DND-41 (cell line): ENCODE measurements at regions not wholly inside any gene's neighbourhood (a gene's known extent, or its start where the extent isn't known, plus 50 kb on each side); places are given as distances from the start of the nearest gene placed in this dataset.

ENCODE experiments used
- ATAC-seq: fragments of 200-7000 bp; cut with Tn5 transposase; 3 replicates; pipeline ENCODE4 v1.9.1; 2021; ENCODE audit warnings: low read depth; ENCODE audit not compliant: insufficient read depth
- DNase-seq: peaks from one replicate; pipeline ENCODE4 v3.0.0-alpha.2; 2020
- H2AFZ ChIP-seq: 2 replicates; pipeline ENCODE4 v1.6.0; 2012; ENCODE audit warnings: low read depth, low read length
- H3K27ac ChIP-seq: 2 replicates; pipeline ENCODE4 v1.5.1; 2012; ENCODE audit warnings: low read length, inconsistent platforms
- H3K27me3 ChIP-seq: fragments of 200-600 bp; sonication (generic); 2 replicates; pipeline ENCODE4 v1.6.0; 2012; ENCODE audit warnings: low read length, mild to moderate bottlenecking, inconsistent platforms; ENCODE audit not compliant: insufficient read depth, poor library complexity
- H3K36me3 ChIP-seq: 2 replicates; pipeline ENCODE4 v1.5.1; 2012; ENCODE audit warnings: low read length, inconsistent platforms; ENCODE audit not compliant: insufficient read depth
- H3K4me1 ChIP-seq: 2 replicates; pipeline ENCODE4 v1.5.1; 2012; ENCODE audit warnings: mild to moderate bottlenecking, low read length; ENCODE audit not compliant: insufficient read depth
- H3K4me2 ChIP-seq: 2 replicates; pipeline ENCODE4 v1.6.0; 2012; ENCODE audit warnings: mild to moderate bottlenecking, moderate library complexity, low read length, inconsistent platforms; ENCODE audit not compliant: insufficient read depth
- H3K4me3 ChIP-seq, 2 experiments: fragments of 200-600 bp in 1 of 2; shearing (Covaris generic) in 1 of 2; 2 replicates each; pipeline ENCODE4 v1.5.1; 2012 to 2016; ENCODE audit warnings: inconsistent platforms in 2 of 2, low read length in 2 of 2, mild to moderate bottlenecking in 2 of 2, low read depth in 1 of 2, moderate library complexity in 1 of 2
- H3K79me2 ChIP-seq: 2 replicates; pipeline ENCODE4 v1.6.0; 2012; ENCODE audit warnings: low read length, inconsistent platforms; ENCODE audit not compliant: insufficient read depth
- H3K9ac ChIP-seq: 2 replicates; pipeline ENCODE4 v1.6.0; 2012; ENCODE audit warnings: low read depth, mild to moderate bottlenecking, inconsistent platforms, low read length, moderate library complexity
- H3K9me3 ChIP-seq: 2 replicates; pipeline ENCODE4 v1.5.1; 2012; ENCODE audit warnings: low read length, moderate library complexity, mild to moderate bottlenecking, inconsistent platforms; ENCODE audit not compliant: insufficient read depth, severe bottlenecking
- H4K20me1 ChIP-seq: 2 replicates; pipeline ENCODE4 v1.6.0; 2012; ENCODE audit warnings: low read length; ENCODE audit not compliant: insufficient read depth
- CTCF ChIP-seq: IDR thresholded peaks from 2 replicates; pipeline ENCODE4 v1.5.1; 2012; ENCODE audit warnings: borderline replicate concordance, low read length, moderate library complexity, mild to moderate bottlenecking; ENCODE audit not compliant: poor library complexity, severe bottlenecking; ENCODE audit errors: extremely low read depth
- EZH2 ChIP-seq: IDR thresholded peaks from 3 replicates; pipeline ENCODE4 v1.6.1; 2012; ENCODE audit warnings: borderline replicate concordance, low read depth, mild to moderate bottlenecking, moderate library complexity, low read length, inconsistent platforms; ENCODE audit not compliant: severe bottlenecking

DNA sequence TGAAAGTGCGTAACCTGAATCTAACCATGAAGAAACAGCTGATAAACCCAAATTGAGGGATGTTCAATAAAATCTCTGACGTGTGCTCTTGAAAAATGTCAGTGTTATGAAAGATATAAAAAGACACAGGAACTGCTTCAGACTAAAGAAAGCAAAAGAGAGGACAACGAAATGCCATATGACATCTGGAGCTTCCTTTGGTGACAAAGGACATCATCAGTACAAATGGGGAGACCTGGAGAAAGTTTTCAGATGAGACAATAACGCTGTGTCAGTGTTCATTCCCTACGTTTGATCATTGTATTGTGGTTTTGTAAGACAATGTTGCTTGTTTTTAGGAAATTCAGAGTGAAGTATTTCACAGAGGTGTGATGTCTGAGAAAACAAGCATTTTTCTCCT lies 125.9 kb upstream of the MAP1LC3B2 start:
- no peak for DNase-seq
- no peak overlapping the region for H3K4me3 ChIP-seq
- H3K9me3 ChIP-seq = no peaks in the 10 kb centered on the region
- no peak for ATAC-seq
- H2AFZ ChIP-seq = no peak overlapping the region
- no peak overlapping the region for H3K9ac ChIP-seq
- H3K4me1 ChIP-seq = no peaks in the 10 kb centered on the region
- no peak overlapping the region for H3K27ac ChIP-seq
- TF ChIP-seq CTCF (no peak), EZH2 (no peak)
- no peaks in the 10 kb centered on the region for H3K27me3 ChIP-seq
- H3K79me2 ChIP-seq = no peaks in the 10 kb centered on the region
- H4K20me1 ChIP-seq = no peaks in the 10 kb centered on the region
- no peak overlapping the region for H3K4me2 ChIP-seq
- no peaks in the 10 kb centered on the region for H3K36me3 ChIP-seq

DNA sequence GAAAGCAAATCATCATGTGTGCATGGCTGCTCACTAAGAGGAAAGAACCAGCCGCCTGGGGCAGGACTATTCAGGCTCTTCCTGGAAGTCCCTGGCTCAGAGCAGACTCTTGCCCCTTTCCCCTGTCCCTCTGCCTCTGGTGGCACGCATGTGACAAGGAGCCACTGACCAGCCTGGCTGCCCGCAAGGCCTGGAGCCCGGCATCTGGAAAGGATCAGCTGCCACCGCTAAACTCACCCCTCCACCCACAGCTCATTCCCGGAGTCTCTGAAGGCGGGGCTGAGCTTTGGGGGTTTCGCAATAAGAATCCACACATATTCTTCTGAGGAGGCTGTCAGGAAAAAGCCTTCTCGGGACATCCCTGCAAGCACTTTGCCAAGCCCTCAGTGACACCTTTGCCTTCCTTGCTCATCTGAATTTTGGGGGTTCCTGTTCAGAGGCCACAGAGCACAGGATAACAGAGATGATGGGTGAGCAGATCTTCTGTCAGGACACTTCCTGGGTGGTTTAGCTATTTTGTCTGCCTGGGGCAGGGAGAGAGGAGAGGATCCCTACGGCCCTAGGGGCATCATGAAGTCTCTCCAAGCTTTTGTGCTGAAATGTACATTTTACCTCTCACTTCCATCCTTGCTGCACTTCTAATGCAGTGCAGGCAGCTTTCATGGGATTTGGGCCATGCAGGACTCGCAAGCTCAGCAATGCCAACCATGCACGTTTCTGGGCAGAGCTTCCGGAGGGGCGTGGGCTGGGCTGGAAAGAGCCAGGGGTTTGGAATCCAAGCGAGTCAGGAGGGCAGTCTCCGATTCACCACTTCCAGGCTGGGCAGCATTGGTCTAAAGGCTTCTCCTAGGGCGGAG lies 124.8 kb upstream of the MAP1LC3B2 start:
- H3K36me3 ChIP-seq = no peaks in the 10 kb centered on the region
- H3K9ac ChIP-seq = no peak overlapping the region
- H3K9me3 ChIP-seq = no peaks in the 10 kb centered on the region
- no peak overlapping the region for H3K27ac ChIP-seq
- TF ChIP-seq CTCF (no peak), EZH2 (no peak)
- no peak overlapping the region; the same call in 1 of the 2 replicates for H2AFZ ChIP-seq
- no peaks in the 10 kb centered on the region for H3K79me2 ChIP-seq
- no peak for DNase-seq
- H3K4me3 ChIP-seq = no peak overlapping the region
- H3K4me2 ChIP-seq = no peak overlapping the region
- ATAC-seq = no peak
- no peaks in the 10 kb centered on the region for H4K20me1 ChIP-seq
- no peaks in the 10 kb centered on the region for H3K27me3 ChIP-seq
- no peaks in the 10 kb centered on the region for H3K4me1 ChIP-seq

- Histone ChIP-seq H3K9me3 (no peaks in the 10 kb centered on the region), H3K4me3 (no peak overlapping the region), H2AFZ (no peak overlapping the region), H3K79me2 (no peaks in the 10 kb centered on the region), H3K9ac (no peak overlapping the region), H3K4me2 (no peak overlapping the region), H3K36me3 (no peaks in the 10 kb centered on the region), H4K20me1 (no peaks in the 10 kb centered on the region), H3K27me3 (no peaks in the 10 kb centered on the region), H3K27ac (no peak overlapping the region), H3K4me1 (peaks cover 6% of the 10 kb centered on the region; the same call in 1 of the 2 replicates)
- no peak for ATAC-seq
- no peak for DNase-seq
- TF ChIP-seq EZH2 = no peak
- TF ChIP-seq CTCF = no peak
These were observed 123.2 kb upstream of the MAP1LC3B2 start for GRCh38 chr12:116435984-116436383.
